ENCODE measurements at regions not wholly inside any gene's neighbourhood (a gene's known extent, or its start where the extent isn't known, plus 50 kb on each side); places are given as distances from the start of the nearest gene placed in this dataset.

GRCh38 chr18:5091741-5092140 lies 105.3 kb downstream of the AKAIN1 start:
- DNase-seq: no peak

GRCh38 chr18:5075297-5075696 lies 121.8 kb downstream of the AKAIN1 start:
- no peak for DNase-seq

DNA sequence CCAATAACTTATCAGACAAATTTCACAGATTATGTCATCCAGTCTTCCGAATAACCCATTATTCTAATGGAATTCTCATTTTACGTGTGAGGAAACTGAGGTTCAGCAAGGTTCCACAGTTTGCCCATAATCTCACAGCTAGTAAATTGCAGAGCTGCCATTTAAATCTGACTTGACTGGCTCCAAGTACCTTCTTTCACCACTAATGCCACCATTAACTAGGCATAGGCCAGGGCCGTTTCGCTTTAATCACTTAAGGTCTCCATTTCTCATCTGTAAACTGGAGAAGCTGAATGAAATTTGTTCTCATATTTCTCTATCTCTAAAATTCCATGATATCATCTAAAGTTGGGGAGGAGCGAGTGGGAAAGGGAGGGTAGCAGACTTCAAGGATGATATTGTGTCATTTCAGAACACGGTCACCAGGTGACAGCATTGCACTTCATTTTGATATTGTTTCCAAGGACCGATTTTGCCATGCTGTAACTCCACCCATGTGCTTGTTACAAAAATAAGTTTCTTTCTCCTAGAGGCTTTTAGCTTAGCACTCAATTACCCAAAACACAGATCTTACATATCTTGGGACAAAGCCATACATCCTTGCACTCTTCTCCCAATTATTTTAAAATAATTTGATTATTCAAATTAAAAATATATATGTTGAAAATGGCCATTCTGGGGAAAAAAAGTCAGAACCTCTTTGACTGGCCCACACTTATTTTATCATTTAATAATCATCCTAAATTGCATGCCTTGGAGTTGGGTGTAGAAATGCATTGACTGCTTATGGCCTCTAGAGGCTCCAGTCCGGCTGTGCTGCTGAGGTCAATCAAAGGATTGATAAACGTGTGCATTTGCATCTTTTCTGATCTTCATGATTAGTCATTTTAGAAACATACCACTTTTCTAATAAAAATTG lies 123.8 kb downstream of the AKAIN1 start:
- DNase-seq: no peak

DNA sequence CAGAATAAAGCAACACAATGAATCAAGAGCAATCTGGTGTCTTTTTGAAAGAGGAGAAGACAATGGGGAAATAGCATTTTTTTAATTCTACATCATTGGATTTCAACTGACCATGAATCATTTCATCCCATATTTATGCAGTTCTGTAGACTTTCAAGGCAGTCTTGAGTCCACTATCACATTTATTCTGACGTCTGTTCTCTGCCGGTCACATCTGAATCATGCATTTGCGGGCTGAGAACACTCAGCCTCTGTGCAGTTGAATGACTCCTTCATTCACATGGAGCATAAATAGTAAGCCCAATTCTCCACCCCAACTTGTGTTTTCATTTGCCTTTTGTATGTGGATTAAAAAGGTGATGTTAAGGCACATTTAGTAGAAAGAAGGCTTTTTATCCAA lies 128.2 kb downstream of the AKAIN1 start:
- no peak for DNase-seq

DNA sequence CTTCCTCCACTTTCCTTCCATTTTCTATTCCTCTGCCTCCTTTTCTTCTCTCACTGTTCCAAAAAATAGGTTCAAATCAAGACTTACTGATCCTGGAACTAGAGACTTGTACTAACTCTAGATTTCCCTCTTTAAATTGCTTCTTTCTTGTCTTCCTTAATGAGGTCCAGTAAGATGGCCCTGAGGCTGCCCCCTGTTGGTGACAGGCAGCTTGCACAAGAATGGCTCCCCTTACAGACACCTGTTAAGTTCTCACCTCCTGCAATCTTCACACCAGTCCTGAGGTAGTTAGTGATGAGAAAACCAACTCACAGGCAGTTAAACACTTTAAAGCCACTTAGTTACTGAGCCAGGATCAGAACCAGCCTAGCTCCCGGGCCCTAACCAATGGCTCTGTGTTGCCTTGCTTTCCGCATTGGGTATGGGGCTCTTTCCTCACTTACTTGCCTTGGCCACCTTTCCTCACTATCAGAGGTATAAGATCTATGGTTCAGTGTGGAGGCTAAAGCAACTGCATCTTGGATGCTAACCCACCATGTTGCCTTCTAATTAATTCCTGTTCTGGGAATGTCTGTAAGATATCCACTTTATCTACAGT lies 130.6 kb downstream of the AKAIN1 start:
- DNase-seq: no peak

DNA sequence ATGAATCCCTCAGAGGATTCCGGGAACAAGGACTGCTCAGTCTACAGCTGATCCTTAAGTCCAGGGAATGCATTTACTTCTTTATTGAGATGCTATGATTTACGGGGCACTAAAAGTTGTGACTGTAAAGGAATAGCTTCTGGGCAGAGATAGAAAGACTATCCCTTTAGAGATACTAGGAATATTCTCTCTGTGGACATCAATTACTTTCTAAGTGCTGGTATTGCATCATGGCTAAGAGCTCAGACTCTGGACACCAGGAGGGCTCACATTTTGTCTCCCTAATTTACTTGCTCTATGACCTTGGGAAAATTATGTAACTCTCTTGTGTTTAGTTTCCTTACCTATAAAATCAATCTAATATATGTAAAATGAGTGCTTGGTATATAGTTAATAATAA lies 131.4 kb downstream of the AKAIN1 start:
- DNase-seq: no peak

GRCh38 chr18:5064841-5065370 lies 132.2 kb downstream of the AKAIN1 start:
- no peak for DNase-seq

DNA sequence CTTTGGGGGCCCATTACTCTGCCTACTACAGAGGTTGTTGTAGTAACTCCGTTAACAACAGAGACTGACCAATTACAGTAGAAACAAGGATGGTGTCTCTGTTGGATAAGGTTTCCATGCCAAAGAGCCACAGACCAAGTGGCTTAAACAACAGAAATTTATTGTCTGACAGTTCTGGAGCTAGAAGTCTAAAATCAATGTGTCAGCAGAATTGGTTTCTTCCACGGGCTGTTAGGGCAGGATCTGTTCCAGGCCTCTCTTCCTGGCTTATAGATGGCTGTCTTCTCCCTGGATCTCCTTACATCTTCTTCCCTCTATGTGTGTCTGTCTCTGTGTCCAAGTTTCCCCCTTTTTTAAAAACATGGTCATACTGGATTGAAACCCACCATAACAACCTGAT lies 135.3 kb downstream of the AKAIN1 start:
- DNase-seq: no peak

GRCh38 chr18:5060543-5060942 lies 136.5 kb downstream of the AKAIN1 start:
- no peak for DNase-seq

DNA sequence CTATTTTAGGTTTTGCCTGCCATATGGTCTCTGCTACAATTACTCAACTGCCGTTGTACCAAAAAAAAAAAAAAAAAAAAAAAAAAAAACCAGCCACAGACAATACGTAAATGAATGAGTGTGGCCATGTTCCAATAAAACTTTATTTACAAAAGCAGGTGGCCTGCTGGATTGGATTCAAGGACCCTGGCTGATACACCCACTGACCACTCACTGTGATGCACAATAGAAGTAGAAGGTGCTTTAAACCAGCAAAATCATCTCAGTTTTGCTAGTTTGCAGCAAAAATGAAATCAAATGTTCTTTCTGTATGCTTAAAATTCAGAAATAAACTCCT lies 137.4 kb downstream of the AKAIN1 start:
- DNase-seq: no peak

DNA sequence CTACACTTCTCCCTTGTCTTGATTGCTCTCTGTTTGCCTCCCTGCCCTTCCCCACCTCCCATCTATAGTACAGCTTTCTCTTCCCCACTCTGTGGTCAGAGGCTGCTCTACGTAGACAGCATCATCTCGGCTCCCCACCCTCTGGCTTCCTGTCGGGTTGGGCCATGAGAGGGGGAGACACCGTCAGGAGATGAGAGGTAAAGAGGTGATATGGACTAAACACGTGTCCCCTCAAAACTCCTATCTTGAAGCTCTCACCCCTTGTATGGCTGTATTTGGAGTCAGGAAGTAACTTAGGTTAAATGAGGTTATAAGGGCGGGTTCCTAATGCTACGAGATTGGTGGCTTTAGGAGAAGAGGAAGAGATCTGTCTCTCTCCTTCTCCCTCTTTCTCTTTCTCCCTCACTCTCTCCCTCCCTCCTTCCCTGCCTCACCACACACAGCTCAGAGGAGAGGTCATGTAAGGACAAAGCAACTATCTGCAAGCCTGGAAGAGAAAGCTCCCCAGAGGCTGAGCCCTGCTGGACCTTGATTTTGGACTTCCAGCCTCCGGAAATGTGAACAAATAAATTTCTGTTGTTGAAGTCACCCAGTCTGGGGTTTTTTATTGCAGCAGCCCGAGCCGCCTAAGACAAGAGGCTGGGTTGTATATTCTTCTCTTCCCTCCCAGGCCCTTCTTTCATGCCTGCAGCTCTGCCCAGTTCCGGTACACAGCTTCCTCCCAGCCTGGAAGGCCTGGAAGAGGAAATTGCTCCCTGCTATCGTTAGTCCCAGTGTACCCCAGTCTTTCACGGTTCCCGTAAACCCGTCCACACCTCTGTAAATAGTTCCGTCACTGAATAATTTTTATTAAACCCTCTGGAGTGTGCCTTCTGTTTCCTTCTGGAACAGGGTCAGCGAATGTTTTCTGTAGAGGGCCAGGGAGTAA lies 138.0 kb downstream of the AKAIN1 start:
- DNase-seq: peak; percentile 63

GRCh38 chr18:5057386-5058348 lies 139.4 kb downstream of the AKAIN1 start:
- DNase-seq: peak; percentile 76

DNA sequence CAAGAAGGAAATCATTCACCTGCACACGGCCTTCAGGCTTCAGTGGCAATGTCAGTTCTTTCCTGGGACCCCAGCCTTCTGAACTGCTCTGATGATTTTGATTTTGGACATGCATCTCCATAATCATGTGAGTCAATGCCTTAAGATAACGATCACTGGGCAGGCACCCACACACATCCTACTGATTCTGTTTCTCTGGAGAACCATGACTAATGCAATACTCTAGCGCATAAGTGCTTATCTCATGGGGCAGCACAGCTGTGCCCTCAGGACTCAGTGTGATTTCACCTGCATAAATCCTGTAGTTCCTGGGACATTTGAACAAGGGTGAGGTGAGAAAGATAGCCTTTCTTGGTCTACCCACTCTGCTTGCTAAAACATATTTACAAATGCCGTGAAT lies 144.6 kb downstream of the AKAIN1 start:
- DNase-seq: no peak

- DNase-seq: no peak
Observed at GRCh38 chr18:5051207-5051606, 145.8 kb downstream of the AKAIN1 start.

DNA sequence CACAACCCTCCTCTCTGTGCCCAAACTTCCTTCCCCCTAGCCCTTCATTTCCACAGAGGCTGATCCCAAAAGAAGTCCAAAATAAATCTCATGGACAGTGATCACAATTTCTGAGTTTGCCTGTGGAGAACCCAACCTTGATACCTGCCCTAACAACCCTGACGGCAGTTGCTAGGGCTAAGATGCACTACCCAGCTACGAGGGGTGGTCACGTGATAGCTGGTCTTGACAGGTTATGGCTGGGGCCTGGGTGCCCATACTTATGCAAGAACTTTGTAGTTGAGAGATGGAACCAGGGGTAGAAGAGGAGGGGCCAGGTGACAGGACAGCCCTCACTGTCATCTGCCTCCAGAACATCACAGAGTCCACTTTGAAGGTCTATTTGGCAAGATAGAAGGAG lies 147.9 kb downstream of the AKAIN1 start:
- no peak for DNase-seq

DNA sequence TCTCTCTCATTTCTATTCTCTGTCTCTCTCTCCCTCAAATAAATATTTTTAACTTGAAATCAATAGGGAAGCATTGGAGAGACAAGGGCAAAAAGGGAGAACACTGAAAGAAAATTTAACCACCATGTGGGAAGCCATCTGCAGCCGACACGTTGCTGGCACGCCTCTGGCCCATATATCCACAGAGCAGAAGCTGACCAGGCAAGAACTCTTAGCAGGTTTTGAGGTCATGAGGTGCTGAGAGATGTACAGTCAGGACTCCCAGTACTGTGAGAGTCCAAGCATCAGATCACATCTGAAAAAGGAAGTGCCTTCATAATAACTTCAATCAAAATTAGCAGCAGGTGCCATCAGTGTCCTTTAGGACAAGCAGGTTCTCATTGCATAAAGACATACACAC lies 156.6 kb downstream of the AKAIN1 start:
- no peak for DNase-seq

DNA sequence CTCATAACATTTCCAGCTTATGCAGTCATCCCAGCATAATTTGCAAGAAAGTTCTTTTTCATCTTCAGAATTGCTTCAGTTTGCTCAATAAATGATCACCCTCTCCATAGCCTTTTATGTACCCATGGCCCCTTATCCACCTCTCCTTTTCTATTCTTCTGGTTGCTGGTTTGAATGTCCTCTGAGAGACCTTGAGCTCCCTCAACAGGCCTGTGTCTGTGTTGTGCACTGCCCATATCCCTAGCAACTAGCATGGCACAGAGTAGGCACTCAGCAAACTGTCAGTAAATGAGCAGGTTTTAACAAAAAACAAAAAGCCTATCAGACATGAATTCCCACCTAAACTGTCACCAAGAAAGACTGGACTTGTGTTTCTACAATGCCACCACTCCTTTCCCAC lies 160.5 kb downstream of the AKAIN1 start:
- no peak for DNase-seq

DNA sequence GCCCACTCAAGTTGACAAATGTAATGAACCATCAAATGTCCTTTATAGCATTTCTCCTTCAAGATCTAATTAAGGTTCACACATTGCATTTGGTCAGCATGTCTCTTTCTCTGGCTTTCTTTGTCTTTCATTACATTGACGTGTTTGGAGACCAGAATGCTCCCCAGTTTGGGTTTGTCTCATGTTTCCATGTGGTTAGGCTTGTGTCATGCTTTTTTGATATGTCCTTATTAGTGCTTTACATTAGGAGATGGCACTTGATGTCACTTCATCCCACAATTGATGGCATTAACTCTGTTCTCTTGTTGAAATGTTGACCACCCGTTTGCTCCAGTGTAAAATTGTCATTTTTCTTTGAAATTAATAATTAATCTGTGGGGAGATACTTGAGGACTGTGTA lies 165.8 kb downstream of the AKAIN1 start:
- DNase-seq: no peak

- DNase-seq: no peak
Observed at GRCh38 chr18:5030636-5031035, 166.4 kb downstream of the AKAIN1 start.

DNA sequence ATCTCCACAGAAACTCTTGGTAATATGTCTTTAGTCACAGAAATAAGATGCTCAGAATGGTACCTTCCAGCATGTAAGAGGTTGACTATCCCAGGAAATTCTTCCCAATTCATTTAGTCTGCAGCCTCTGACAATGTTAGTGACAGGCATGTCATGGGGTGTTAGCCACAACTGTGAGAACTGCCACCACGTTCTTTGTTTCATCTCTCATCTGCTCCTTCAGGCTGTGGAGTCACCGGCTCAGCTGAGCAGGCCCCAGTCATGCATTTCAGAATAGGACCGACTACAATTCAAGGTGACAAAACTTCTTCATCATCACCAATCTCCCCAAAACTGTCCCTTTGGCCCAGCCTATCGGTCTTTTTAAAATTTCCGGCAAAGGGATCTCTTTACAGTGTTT lies 167.5 kb downstream of the AKAIN1 start:
- no peak for DNase-seq

DNA sequence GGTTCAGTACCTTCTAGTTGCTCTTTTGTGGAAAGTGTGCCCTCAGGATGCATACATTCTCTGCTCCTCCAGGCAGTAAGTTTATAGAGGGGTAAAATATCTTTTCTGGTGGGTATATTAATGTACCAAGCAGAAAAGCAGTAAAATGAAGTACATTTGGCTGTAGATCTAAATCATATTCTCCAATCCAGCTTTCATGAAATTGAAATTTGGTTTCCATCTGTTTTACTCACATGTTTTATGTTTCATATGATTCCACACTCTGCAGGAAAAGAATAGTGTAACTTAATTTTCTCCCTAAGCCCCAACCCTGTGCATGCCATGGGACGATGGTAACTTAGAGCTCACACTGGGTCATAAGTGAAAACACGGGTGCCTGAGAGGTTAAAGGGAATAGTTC lies 172.3 kb downstream of the AKAIN1 start:
- DNase-seq: no peak

- no peak for DNase-seq
Observed at GRCh38 chr18:5021558-5021957, 175.5 kb downstream of the AKAIN1 start.

All from activated CD8-positive, alpha-beta memory T cell treated with anti-CD3 and anti-CD28 coated beads for 24 hours (primary cell).